HEK293 (cell line): ENCODE measurements at regions not wholly inside any gene's neighbourhood (a gene's known extent, or its start where the extent isn't known, plus 50 kb on each side); places are given as distances from the start of the nearest gene placed in this dataset.

Experiments used
- SP2 ChIP-seq: fragments of 450-650 bp; formaldehyde crosslinking; IDR thresholded peaks from 2 replicates; pipeline ENCODE4 v1.5.1; 2016; ENCODE audit warnings: missing biosample characterization, missing genetic modification characterization
- ZBTB1 ChIP-seq: fragments of 450-650 bp; formaldehyde crosslinking; IDR thresholded peaks from 2 replicates; pipeline ENCODE4 v1.5.1; 2016; ENCODE audit warnings: missing biosample characterization, missing genetic modification characterization
- ZNF202 ChIP-seq: fragments of 450-650 bp; formaldehyde crosslinking; IDR thresholded peaks from 2 replicates; pipeline ENCODE4 v1.5.1; 2016; ENCODE audit warnings: missing biosample characterization, missing genetic modification characterization, borderline replicate concordance
- ZNF274 ChIP-seq, 2 experiments: fragments of 200-500 bp in 1 of 2; fragments of 450-650 bp in 1 of 2; sonication (Bioruptor generic) in 1 of 2; formaldehyde crosslinking in 1 of 2; IDR thresholded peaks; 2 replicates each; pipeline versions ENCODE4 v1.5.1 to v1.6.1; 2014 to 2016; ENCODE audit warnings: borderline replicate concordance in 1 of 2, inconsistent platforms in 1 of 2, low read length in 1 of 2, missing biosample characterization in 1 of 2, missing genetic modification characterization in 1 of 2
- ZNF610 ChIP-seq: fragments of 450-650 bp; formaldehyde crosslinking; IDR thresholded peaks from 2 replicates; pipeline ENCODE4 v1.5.1; 2016; ENCODE audit warnings: missing biosample characterization, missing genetic modification characterization, borderline replicate concordance
- ZNF707 ChIP-seq: fragments of 450-650 bp; formaldehyde crosslinking; IDR thresholded peaks from 2 replicates; pipeline ENCODE4 v1.5.1; 2016; ENCODE audit warnings: missing biosample characterization, missing genetic modification characterization
- ZNF76 ChIP-seq: fragments of 450-650 bp; formaldehyde crosslinking; IDR thresholded peaks from 2 replicates; pipeline ENCODE4; 2016; ENCODE audit warnings: low read depth, missing biosample characterization, missing genetic modification characterization, borderline replicate concordance
- TF ChIP-seq, protein P1 (sequence below): fragments of 450-650 bp; formaldehyde crosslinking; IDR thresholded peaks from 2 replicates; pipeline ENCODE4 v1.5.1; 2016; ENCODE audit warnings: missing biosample characterization, missing genetic modification characterization
- TF ChIP-seq, protein P2 (sequence below): fragments of 450-650 bp; formaldehyde crosslinking; IDR thresholded peaks from 2 replicates; pipeline ENCODE4 v1.5.1; 2016; ENCODE audit warnings: missing biosample characterization, missing genetic modification characterization
- TF ChIP-seq, protein P3 (sequence below): fragments of 450-650 bp; formaldehyde crosslinking; IDR thresholded peaks from 2 replicates; pipeline ENCODE4 v1.5.1; 2016; ENCODE audit warnings: missing biosample characterization, missing genetic modification characterization
- TF ChIP-seq, protein P4 (sequence below): fragments of 450-650 bp; formaldehyde crosslinking; IDR thresholded peaks from 2 replicates; pipeline ENCODE4 v1.5.1; 2016; ENCODE audit warnings: missing biosample characterization, missing genetic modification characterization
- TF ChIP-seq, protein P5 (sequence below): fragments of 450-650 bp; formaldehyde crosslinking; IDR thresholded peaks from 2 replicates; pipeline ENCODE4 v1.5.1; 2016; ENCODE audit warnings: missing biosample characterization, missing genetic modification characterization

DNA sequence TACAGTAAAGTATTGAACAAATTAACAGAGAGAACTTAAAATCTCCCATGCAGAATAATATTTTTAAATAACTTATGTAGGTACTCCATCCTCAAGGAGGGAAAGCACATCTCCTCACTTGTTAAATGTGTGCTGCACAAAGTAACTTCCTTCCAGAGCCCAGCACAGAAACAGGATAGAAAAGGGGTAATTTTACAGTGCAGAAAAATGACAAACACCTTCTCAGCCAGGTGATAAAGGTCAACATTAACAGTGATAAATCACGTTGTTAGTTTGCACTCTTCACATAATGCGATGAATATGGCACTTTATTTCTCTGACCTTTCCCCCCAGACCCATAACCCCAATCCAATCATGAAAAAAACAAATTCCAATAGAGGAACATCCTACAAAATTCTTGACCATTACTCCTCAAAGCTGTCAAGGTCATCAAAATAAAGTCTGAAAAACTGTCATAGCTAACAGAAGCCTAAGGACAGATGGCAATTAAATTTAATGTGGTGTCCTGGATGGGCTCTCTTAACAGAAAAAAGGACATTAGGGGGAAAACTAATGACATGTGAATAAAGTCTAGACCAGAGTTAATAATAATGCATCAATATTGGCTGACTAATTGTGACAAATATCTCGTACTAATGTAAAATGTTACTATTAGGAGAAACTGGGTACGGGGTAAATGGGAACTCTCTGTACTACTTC lies 547.4 kb upstream of the AGA start:
- TF ChIP-seq ZNF274 (IDR thresholded peaks at IDR 0.05; ENCODE audit: low read length) (no peak), ZNF274 (tag by site-specific recombination; IDR thresholded peaks at IDR 0.05; ENCODE audit: borderline replicate concordance) (no peak), ZNF610 (tag by site-specific recombination) (no peak), ZNF202 (tag by site-specific recombination) (no peak), SP2 (tag by site-specific recombination) (no peak), ZNF707 (tag by site-specific recombination) (no peak), ZNF76 (no peak), ZBTB1 (tag by site-specific recombination) (no peak)
- TF ChIP-seq, protein P1, sequence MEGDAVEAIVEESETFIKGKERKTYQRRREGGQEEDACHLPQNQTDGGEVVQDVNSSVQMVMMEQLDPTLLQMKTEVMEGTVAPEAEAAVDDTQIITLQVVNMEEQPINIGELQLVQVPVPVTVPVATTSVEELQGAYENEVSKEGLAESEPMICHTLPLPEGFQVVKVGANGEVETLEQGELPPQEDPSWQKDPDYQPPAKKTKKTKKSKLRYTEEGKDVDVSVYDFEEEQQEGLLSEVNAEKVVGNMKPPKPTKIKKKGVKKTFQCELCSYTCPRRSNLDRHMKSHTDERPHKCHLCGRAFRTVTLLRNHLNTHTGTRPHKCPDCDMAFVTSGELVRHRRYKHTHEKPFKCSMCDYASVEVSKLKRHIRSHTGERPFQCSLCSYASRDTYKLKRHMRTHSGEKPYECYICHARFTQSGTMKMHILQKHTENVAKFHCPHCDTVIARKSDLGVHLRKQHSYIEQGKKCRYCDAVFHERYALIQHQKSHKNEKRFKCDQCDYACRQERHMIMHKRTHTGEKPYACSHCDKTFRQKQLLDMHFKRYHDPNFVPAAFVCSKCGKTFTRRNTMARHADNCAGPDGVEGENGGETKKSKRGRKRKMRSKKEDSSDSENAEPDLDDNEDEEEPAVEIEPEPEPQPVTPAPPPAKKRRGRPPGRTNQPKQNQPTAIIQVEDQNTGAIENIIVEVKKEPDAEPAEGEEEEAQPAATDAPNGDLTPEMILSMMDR = no peak
- TF ChIP-seq, protein P2, sequence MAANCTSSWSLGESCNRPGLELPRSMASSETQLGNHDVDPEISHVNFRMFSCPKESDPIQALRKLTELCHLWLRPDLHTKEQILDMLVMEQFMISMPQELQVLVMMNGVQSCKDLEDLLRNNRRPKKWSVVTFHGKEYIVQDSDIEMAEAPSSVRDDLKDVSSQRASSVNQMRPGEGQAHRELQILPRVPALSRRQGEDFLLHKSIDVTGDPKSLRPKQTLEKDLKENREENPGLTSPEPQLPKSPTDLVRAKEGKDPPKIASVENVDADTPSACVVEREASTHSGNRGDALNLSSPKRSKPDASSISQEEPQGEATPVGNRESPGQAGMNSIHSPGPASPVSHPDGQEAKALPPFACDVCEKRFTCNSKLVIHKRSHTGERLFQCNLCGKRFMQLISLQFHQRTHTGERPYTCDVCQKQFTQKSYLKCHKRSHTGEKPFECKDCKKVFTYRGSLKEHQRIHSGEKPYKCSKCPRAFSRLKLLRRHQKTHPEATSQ (tag by site-specific recombination) = no peak
- TF ChIP-seq, protein P3, sequence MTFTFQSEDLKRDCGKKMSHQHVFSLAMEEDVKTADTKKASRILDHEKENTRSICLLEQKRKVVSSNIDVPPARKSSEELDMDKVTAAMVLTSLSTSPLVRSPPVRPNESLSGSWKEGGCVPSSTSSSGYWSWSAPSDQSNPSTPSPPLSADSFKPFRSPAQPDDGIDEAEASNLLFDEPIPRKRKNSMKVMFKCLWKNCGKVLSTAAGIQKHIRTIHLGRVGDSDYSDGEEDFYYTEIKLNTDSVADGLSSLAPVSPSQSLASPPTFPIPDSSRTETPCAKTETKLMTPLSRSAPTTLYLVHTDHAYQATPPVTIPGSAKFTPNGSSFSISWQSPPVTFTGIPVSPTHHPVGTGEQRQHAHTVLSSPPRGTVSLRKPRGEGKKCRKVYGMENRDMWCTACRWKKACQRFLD = no peak
- TF ChIP-seq, protein P4, sequence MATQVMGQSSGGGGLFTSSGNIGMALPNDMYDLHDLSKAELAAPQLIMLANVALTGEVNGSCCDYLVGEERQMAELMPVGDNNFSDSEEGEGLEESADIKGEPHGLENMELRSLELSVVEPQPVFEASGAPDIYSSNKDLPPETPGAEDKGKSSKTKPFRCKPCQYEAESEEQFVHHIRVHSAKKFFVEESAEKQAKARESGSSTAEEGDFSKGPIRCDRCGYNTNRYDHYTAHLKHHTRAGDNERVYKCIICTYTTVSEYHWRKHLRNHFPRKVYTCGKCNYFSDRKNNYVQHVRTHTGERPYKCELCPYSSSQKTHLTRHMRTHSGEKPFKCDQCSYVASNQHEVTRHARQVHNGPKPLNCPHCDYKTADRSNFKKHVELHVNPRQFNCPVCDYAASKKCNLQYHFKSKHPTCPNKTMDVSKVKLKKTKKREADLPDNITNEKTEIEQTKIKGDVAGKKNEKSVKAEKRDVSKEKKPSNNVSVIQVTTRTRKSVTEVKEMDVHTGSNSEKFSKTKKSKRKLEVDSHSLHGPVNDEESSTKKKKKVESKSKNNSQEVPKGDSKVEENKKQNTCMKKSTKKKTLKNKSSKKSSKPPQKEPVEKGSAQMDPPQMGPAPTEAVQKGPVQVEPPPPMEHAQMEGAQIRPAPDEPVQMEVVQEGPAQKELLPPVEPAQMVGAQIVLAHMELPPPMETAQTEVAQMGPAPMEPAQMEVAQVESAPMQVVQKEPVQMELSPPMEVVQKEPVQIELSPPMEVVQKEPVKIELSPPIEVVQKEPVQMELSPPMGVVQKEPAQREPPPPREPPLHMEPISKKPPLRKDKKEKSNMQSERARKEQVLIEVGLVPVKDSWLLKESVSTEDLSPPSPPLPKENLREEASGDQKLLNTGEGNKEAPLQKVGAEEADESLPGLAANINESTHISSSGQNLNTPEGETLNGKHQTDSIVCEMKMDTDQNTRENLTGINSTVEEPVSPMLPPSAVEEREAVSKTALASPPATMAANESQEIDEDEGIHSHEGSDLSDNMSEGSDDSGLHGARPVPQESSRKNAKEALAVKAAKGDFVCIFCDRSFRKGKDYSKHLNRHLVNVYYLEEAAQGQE (tag by site-specific recombination) = no peak
- TF ChIP-seq, protein P5, sequence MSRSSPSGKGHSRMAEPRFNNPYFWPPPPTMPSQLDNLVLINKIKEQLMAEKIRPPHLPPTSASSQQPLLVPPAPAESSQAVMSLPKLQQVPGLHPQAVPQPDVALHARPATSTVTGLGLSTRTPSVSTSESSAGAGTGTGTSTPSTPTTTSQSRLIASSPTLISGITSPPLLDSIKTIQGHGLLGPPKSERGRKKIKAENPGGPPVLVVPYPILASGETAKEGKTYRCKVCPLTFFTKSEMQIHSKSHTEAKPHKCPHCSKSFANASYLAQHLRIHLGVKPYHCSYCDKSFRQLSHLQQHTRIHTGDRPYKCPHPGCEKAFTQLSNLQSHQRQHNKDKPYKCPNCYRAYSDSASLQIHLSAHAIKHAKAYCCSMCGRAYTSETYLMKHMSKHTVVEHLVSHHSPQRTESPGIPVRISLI (tag by site-specific recombination) = no peak
